GOT3 (cell line): ENCODE measurements at regions not wholly inside any gene's neighbourhood (a gene's known extent, or its start where the extent isn't known, plus 50 kb on each side); places are given as distances from the start of the nearest gene placed in this dataset.

ENCODE experiments used
- DNase-seq: peaks from one replicate; lab custom pipeline; 2025; ENCODE audit warnings: mixed read lengths; lab: John Stamatoyannopoulos, UW

DNA sequence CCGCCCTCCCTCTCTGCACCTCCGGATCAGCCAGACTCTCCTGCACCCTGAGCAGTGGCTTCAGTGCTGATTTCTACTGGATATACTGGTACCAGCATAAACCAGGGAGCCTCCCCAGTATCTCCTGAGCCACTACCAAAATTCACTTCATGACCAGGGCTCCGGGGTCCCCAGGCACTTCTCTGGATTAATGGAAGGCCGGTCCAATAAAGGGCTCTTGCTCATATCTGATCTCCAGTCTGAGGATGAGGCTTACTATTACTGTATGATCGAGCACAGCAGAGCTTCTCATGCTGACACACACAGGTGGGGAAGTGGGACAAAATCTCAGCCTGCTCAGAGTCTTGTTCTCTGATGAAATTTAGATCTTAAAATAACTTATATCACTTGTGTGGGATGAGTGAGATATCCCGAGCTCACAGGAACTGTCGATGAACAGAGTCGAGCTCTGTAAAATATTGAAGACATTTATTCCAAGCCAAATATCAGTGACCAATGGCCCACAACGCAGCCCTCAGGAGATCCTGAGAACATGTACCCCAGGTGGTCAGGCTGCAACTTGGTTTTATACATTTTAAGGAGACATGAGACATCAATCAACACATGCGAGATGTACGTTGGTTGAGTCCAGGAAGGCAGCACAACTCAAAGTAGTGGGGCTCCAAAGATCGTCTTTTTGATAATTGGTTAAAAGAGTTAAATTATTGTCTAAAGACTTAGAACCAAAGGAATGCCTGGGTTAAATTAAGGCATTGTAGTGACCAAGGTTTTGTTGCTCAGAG is 93.0 kb upstream of the TOP3B start:
- no peak for DNase-seq

DNA sequence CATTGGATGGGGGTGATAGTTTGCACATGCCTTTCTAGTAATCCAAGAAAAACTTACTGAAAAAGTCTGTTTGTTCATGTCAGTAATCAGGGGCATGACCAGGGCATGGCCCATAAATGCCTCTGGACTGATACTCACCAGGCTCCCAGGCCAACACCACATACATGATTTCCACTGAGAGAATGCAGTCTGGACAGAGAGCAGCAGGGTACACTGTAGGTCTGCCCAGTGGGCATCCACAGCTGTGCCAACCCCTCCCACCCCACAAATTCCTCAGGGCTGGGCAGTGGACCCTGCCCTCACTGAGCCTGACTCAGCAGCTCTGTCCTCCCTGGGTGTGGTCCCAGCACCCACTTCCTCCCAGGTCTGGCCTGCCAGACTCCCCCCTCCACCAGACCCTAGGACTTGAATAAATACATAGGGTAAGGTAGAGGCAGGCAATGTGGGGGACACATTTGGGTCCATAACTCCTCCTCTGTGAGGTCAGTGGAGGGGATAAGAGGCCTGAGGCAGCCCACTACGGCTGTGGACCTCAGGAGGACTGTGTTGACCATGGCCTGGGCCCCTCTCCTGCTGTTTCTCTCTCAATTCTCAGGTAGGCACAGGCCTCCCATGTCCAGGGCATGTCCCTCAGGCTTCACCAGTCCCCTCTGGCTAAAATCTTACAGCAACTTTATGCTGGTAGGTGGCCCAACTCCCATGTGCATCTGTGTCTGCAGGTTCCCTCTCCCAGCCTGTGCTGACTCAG is 92.2 kb upstream of the TOP3B start:
- DNase-seq: no peak

DNA sequence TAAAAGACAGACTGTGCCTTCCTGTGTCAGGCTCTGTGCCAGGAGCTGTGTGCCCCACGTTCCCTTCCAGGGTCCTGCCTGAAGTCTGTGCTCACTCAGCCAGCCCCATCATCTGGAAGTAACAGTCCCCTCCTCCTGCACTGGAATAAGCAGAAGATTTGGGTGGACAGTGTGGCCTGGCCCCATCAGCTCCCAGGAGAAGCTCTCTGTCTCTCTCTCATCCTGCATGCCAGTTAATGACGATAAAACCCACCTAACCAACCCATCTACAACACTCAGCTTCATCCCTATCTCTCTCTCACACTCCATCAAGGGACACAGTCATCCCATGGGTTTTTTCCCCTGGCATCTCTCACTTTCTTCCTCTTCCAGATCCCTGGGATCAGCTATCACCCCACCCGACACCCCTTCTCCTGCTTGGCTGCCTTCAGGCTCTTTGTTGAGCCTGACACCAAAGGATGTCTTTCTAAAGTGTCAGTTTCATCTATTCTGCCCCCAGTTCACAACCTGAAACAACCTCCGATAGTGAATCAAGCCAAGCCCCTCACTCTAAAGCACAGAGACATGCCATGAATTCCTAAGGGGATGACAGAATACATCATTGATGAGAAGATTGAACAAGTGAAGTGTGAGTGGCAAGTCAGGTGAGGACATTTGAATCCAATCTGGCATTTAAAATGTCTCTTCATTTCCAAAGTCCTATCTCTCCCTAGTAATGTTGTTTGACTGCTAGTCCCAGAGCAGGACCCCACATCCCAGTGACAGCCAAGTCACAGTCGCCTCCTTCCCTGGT is 91.4 kb upstream of the TOP3B start:
- DNase-seq: no peak

DNA sequence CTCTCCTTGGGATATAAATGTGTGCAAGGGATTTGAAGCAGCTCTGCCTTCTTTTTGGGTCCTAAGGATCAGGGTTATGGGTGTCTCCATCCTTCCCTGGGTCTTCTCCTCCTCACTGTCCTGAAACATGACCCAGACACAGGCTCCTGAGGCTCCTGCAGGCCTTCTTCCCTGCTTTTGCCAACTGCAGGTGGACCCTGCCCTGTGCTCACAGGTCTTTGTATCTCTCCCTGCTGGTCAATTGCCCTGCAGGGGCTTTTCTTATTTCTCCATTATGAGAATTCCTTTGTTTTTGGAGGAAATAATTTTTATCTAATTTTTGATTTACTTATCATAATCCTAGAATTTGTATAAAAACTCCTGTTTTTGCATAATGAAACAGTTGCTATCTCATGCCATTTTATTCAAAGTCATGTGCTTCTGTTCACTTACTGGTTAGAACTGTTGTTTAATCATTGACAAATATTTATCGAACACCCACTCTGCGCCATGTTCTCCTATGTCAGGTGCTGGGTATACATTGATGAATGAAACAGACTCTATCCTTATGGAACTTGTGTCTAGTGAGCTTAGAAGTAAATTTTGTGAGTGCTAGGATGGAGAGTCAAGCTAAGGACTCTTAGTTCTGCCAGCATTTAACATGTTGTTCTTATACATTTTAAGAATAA is 89.7 kb upstream of the TOP3B start:
- DNase-seq: no peak

DNA sequence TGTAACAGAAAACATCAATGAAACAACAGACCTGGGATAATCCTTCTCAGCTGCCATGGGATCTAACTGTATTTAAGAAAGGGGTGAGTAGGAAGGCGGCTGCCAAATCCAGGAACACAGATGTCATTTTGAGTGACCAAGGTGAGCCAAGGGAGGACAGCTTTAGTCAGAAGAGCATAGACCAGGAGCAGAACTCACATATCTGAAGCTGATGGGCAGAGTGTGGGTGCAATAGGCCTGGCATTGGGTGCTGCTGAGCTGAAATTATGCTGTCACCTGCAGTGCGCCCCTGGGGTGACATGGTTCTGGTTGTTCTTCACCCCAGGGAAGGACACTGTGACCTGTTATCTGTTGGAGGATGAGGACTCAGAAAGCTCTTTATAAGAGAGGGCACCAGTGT is 88.9 kb upstream of the TOP3B start:
- no peak for DNase-seq

DNA sequence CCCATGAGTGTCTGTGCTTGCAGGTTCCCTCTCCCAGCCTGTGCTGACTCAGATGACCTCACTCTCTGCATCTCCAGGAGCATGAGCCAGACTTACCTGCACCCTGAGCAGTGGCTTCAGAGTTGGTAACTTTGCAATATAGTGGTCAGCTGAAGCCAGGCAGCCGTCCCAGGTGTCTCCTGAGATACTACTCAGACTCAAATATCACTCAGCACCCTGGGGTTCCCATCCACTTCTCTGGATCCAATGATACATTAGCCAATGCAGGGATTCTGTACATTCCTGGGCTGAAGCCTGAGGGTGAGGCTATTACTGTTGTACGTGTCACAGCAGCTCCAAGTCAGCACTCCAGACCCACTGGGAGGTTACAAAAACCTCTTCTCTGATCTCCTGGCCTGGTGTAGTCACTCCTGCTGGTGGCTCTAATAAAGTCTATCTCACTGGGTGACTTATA is 87.8 kb upstream of the TOP3B start:
- no peak for DNase-seq

DNA sequence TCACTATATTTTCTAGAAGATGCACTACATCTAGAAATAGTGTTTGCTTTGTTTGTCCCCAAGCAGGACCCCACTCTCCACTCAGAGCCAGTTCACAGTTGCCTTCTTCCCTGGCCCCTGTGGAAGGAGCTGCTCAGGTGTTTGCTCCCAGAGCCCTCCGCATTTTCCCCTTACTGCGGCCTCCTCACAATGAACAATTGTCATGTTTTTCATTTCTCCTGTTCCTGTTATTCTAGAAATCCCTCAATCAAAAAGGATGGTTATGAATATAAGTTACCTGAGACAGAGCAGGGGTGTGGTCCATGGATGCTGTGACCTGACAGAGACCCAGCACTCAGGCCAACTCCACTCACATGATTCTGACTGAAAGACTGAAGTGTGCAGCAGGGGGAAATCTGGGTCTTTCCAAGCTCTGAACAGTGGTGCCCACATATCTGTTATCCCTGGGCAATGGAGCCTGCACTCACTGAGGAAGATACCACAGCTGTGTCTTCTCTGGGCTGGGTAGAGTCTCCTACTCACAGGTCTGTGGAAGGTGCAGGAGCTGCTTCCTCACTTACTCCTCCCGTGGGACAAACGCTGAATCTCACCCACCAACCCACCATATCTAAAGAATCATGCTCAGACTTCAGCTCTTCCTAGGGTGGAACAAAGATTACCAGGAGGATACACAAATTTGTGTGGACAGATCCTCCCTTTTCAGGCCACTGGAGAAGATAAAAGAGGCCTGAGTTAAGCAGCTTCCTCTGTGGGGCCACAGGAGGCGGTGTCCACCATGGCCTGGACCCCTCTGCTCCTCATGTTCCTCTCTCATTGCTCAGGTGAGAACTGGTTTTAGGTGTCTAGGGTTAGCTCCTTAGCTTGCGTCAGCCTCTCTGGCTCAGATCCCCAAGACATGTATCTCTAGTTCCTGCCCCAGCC is 87.1 kb upstream of the TOP3B start:
- DNase-seq: no peak

DNA sequence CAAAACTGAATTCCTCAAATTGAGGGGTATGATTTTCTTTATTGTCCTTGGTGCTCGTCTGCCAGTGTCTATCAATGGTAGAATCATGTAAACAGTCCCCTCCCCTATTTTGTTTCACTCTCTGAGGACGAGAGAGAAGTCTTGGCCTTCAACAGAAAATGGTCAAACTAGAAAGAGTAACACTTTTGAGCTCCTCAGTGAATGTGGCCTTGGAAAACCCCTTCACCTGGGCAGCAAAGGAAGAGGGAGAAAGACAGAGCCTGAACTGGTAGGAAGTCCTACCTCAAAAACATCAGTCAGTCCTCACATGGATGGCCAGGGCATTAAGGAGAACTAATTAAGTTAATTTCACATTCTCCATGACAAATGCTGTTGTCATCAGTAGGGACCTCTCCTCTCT is 86.1 kb upstream of the TOP3B start:
- no peak for DNase-seq

DNA sequence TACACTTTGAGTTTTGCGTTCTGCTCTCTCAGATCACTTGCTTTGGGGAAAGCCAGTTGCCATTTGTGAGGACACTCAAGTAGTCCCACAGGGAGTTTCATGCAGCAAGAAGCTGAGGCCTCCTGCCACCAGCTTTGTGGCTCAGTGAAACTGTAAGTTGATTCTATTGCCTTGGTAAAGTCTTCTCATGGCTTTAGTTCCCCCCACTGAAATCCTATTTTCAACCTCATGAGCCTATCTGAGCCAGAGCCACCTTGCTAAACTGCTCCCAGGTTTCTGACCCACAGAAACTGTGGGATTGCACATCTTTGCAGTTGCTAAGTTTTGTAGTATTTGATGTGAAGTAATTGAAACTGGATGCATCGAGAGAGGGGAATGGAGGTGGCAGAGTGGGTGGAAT is 85.4 kb upstream of the TOP3B start:
- DNase-seq: no peak

DNA sequence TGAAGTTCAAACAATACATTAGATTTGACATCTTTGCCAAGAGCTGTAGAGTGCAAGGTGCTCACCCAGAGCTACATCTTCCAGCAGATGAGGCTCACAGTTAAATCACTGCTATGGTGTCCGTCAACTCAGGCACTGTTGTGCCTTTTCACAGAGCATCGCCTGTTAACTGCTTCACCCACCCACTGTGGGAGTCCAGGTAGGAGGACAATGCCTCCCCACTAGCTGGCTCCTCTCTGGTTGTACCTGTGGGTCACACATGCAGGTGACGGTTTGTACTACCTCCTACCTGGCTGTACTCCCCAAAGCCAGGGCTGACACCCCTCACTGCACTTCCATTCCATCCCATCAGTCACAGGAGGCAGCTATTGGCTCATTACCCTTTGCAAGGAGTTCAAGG is 84.6 kb upstream of the TOP3B start:
- no peak for DNase-seq

DNA sequence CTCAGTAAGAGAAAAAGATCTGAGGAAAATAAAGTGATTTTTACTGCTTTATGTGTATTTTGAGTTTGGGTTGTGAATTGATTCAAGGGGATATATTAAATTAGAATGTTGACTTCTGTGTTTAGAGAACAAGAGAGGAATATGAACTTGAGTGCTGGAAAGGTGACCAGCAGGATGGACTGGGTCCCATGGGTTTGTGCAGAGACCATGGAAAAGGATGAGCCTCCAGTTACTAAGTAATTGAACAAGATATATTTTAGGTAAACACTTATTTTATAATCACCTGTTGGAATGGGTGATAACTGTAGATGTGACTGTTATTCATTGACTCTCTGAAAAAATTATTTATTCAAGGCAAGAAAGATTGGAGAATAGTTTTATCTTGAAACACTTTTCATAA is 82.0 kb upstream of the TOP3B start:
- DNase-seq: no peak

DNA sequence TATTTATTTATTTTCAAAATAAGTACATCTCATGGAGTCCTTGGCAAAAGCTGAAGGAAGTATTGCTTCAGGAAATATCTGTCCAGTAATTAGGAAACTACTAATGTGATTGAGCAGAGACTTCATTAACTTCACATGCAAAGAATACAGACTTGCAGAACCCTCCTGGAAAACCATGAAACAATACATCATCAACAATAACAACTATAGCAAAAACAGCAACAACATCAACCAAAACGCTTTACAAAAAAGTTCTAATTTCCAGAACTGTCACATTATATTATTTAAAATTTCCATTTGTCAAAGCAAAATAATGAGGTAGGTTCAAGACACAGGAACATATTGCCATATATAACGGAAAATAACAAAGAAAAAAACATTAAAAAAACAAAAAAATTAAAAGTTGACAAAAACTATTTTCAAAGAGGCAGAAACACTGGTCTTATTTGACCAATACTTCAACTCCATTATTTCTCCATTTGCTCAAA is 79.8 kb upstream of the TOP3B start:
- no peak for DNase-seq

DNA sequence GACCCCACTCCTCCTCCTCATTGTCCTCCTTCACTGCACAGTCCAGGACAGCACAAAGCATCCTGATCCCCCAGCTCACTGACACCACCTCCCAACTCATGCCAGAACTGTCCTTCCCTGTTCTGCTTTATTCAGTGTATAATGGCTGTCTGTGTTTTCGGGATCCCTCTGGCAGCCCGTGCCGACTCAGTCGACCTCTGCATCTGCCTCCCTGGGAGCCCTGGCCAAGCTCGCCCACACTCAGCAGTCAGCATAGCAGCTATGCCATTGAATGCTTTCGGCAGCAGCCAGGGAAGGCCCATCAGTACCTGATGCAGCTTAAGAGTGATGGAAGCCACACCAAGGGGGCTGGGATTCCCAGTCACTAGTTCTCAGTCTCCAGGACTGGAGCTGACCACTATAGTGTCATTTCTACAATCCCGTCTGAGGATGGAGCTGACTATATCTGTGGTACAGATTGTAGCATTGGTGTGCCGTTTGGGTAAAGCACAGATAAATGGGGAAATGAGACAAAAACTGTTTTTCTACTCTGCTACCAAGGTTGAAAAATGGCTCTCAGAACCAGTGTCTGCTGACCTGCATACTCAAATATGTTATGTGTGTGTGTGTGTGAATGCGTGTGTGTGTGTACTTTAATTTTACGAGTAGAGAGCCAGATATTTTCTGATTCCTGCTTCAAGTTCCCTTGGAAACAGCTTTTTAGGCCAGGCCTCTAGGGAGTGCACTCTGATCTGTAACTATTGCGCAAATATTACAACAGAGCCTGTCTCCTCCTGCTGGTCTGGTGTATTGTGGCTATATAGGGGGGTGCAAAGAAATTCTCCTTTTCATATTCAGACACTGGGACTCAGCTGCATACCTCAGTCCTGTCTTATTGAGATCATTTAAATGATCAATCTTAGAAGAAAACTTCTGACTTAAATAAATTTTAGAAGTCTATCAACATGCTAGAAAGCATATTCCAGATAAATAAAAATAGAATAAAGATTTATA is 78.8 kb upstream of the TOP3B start:
- DNase-seq: peak; percentile 9

DNA sequence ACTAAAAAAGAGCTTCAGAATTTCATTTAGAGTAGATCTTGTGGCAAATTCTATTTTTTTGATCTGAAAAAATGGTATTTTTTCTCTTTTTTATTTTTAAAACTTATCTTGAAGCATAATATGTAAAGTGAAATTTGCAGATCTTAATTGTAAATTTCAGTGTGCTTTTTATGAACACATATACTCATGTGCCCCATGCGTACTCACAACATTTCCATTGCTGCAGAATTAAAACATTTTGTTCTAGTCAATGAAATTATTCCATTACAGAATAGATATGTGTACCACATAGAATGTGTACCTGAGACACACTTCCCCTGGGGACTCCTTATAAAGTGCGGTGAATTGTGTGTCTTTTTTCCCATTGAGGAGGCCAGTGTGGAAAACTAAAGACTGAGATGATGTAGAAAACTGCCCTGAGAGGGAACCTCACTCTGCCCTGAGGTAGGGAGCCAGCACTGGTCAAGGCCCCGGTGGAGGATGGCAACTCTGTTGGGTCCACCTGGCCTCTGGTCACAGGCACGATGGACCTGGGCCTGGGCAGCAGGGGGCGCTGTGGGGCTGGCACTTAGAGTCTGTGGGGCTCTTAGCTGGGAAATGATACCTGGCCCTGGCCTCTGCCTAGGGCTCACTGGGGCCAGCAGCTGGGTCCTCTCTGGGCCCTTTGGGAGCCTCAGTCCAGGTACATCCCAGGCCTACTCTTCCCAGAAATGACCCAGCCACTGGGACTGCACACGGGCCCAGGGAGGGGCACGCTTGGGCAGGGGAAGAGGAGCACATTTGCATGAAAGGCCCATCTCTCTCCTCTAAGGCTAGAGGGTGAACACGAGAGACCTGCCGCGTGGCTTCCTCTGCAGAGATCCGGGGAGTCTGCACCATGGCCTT is 77.9 kb upstream of the TOP3B start:
- DNase-seq: no peak

DNA sequence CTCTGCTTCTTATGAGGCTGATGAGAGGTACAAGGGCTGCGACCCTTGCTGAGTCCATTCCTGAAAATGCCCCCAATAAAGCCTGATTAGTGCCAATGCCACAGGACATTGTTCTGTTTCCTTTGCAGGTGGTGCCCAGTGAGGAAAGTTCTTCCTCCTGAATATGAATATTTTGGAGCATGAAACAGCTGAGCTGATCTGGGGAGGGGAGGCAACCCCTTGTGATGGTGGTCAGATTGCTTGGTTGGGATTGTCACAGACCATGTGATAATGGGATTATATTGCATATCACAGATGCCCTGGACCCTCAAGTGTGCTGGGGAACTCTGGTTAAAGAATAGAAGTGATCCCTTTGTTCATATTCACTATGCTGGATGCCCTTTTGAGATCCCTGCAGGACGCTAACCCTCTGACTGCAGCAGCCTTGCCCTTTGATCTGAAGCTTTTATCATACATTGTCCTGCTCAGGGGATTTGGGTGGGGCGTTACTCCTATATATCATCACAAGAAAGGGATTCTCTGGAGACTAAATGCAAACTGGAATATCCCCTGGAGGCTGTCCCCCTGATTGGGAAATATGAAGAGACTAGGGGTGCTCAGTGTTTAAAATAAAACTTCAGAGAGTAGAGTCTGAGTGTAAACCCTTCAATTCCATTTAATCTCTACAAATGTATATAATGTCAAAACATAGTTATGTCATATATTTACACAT is 76.9 kb upstream of the TOP3B start:
- no peak for DNase-seq

DNA sequence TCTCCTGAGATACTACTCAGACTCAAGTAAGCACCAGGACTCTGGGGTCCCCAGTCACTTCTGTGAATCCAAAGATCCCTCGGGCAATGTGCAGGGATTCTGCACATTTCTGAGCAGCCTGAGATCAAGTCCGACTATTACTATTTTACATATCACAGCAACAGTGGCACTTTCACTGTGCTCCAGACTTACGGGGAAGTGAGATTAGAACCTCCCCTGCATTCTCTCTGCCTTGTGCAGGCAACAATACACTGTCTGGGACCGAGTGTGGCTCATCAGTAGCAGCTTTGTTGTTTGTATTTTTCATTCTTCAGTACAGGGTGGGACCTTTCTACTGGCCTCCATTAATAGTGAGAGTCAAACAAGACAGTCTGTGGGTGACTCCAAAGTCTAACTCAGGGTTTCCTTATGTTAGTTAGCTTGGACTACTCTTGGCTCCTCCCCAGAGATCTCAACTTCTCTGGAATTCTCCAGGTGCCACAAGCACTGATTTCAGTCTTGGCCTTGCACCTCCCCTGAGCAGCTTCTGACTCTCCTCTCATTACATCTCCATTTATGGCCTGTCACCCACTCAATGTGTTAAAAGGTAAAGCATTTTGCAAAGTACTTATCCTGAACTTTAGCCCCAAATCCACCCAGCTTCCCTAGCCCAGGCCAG is 76.2 kb upstream of the TOP3B start:
- DNase-seq: no peak

DNA sequence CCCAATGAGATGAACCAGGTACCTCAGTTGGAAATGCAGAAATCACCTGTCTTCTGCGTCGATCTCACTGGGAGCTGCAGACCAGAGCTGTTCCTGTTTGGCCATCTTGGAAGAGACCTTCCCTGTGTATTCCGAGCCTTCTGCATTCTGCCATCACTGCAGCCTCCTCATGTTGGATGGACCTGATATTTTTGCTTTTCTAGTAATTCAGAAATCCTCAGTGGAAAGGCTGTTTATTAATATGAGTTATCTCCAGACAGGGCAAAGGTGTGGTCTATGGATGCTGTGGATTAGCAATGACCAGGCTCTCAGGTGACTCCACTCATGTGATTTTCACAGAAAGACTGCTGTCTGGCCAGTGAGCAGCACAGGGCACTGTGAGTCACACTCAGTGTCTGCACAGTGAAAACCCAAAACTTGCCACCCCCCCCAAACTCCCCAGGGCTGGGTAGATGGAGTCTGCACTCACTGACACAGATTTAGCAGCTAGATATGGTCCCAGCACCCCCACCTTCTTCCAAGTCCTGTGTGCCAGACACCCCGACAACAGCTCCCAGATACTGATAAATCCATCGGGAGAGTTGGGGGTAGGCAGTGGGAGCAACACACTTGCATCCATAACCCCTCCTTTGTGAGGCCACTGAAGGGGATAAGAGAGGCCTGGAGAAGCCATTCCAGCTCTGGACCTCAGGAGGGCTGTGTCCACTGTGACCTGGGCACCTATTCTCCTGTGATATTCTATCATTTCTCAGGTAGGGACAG is 75.2 kb upstream of the TOP3B start:
- DNase-seq: no peak
